ENCODE measurements at regions not wholly inside any gene's neighbourhood (a gene's known extent, or its start where the extent isn't known, plus 50 kb on each side); places are given as distances from the start of the nearest gene placed in this dataset.

DNA sequence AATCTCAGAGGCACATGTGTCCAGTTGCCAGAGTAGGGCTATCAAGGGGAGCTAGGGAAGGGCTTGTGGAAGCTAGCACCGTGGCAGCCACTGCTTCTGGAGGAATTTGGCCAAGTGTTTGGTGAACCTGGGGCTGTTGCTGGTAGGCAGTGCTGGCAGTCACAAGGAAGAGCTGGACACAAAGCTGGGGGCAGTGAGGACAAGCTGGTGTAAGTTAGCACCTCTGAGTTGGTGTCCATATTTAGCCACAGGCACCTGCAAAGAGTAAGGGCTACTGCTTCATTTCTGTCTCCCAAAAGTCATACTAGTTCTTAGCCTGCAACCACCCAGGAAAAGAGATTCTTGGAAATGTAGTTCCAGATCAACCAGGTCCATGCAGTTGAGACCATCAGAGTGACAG lies 359.4 kb downstream of the CSNK1G3 start:
- no peak for TF ChIP-seq GATA2 (IDR thresholded peaks at IDR 0.05; ENCODE audit: low read depth, low read length)
- TF ChIP-seq GATA3 (IDR thresholded peaks at IDR 0.05; ENCODE audit: low read depth, low read length): no peak

Measured in SH-SY5Y (cell line).